ENCODE measurements at regions not wholly inside any gene's neighbourhood (a gene's known extent, or its start where the extent isn't known, plus 50 kb on each side); places are given as distances from the start of the nearest gene placed in this dataset.

DNA sequence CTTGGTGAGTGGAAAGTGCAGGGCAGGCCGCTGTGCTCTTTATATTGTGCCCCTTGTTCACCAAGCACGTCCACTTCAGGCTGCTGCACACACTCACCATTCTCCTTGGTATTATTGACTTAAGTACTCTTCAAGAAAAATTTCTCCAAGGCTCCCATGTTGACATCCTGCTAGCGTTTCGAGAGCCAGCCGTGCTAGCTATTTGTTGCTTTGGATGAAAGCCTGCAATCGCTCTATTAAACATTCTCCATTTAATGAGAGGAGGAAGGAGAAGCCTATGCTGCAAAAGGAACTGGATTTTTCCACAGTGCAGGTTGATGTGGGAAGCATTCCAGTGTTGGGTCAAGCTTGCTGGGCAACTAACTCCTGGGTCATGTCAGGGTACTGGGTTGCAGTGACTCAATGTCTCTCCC is 113.5 kb downstream of the CD83 start:
- no peak for TF ChIP-seq POLR2A (IDR thresholded peaks at IDR 0.05)
- TF ChIP-seq, protein P1, sequence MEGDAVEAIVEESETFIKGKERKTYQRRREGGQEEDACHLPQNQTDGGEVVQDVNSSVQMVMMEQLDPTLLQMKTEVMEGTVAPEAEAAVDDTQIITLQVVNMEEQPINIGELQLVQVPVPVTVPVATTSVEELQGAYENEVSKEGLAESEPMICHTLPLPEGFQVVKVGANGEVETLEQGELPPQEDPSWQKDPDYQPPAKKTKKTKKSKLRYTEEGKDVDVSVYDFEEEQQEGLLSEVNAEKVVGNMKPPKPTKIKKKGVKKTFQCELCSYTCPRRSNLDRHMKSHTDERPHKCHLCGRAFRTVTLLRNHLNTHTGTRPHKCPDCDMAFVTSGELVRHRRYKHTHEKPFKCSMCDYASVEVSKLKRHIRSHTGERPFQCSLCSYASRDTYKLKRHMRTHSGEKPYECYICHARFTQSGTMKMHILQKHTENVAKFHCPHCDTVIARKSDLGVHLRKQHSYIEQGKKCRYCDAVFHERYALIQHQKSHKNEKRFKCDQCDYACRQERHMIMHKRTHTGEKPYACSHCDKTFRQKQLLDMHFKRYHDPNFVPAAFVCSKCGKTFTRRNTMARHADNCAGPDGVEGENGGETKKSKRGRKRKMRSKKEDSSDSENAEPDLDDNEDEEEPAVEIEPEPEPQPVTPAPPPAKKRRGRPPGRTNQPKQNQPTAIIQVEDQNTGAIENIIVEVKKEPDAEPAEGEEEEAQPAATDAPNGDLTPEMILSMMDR (IDR thresholded peaks at IDR 0.05 in 4 of 5, conservative IDR thresholded peaks at IDR 0.05 in 1 of 5), result no peak
